GM18858 (cell line): ENCODE measurements at regions not wholly inside any gene's neighbourhood (a gene's known extent, or its start where the extent isn't known, plus 50 kb on each side); places are given as distances from the start of the nearest gene placed in this dataset.
A peak's percentile ranks its signal among the peaks of the same experiment; 100 is the strongest.
"Not testable (repeated sequence)": the region's sequence is repeated elsewhere in the genome, so short reads cannot be mapped to it uniquely, and the experiment has no call there.

Source experiments
- ATAC-seq: cut with Tn5 transposase; IDR thresholded peaks from one replicate; pipeline ENCODE4 v1.9.1; 2021; ENCODE audit not compliant: unreplicated experiment

DNA sequence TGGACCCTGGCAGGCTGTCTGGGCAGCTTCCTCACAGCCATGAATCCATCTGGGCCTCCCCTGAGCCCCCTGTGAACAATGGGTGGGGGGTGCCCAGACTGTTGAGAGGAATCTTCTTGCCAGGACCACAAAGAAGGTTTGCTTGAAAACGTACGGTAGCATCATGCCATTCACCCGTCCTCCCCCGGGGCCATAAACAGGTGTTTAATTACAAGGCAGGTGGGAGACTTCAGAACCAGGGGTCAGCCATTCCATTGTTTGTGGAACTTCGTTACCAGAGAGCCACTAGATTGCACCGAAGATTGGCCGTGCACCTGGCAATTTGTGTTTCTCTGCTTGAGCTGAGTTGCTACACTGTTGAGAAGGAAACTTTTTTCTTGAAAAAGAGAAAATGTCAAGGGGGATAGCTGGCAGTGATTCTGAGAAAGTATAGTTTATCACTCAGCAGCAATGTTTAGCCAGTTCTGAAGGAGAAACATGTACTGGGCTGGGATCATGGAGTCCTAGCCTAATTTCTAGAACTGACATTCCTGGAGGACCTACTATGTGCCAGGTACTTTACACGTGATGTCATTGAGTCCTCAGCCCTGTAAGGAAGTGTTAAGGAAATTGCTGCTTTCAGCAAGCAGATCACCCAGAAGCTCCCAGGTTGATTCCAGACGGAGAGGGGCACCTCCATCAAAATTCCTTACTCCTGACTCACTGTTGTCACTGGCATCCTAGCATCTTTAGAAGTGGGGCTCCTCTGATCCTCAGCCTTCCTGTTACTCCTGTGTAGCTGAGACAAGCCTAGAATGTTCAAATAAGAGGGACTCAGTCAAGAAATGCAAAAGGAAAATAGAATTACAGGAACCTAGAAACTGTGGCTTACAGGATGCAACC is 103.8 kb upstream of the UBE2E1 start:
- ATAC-seq: no peak

DNA sequence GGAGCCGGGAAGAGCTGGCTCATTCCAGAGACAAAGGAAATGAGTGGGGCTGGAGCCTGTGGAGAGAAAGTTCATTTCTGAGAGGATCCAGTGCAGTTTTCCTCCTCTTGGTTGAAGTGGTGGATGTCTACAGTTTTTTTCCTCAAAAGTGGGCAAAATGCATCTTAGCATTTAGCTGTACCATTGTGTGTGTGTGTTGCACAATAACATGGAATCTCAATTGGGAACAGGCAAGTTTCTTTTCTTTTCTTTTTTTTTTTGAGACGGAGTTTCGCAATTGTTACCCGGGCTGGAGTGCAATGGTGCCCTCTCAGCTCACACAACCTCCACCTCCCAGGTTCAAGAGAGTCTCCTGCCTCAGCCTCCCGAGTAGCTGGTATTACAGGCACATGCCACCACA is 101.5 kb upstream of the UBE2E1 start:
- ATAC-seq: no peak

DNA sequence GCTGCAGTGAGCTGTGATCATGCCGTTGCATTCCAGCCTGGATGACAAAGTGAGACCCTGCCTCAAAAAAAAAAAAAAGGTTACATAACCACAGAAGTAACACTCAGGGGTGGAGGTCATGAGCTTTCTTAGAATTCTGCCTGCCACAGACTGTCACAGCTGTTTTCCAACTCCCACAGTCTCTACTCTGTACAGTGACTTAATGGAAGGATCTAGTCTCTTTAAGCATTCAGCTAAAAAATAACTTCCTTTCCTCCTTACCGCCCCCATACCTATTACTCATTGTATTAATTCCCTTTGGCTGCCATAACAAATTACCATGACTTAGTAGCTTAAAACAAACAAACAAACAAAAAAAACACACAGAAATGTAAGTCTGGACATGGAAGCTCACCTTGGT is 99.6 kb upstream of the UBE2E1 start:
- ATAC-seq: no peak

DNA sequence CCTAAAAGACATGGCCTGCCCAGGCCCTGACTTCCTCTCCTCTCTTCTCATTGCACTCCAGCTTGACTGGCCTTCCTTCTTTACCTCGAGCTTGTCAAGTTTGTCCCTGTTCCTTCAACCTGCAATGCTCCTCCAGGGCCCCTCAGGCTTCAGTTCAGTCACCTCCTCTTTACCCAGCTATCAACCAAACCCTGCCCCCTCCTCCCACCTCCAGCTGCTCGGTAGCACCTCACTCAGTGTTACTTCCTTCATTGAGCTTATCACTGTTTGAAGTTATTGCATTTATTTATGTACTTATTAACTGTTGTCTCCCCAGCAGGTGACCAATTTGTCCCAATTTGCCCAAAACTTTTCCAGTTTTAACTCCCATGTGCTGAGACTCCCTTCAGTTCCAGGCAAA is 95.8 kb upstream of the UBE2E1 start:
- no peak for ATAC-seq

DNA sequence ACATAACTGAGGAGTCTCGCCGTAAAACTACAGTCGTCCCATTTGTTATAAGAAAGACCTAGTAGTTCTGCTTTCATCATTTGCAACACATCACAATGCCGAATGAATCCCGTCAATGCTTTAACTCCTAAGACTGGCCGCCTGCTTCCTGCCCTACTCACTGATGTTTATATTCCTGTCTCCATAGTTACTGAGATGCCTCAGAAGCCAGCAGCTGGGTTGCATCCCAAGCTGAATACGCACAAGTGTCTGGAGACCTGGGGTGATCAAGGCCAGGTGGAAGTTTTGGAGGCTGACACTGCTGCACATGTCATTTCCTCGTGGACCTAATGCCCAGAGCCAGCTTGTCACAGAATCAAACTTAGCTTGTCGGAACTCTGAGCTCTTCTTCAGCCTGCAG is 95.2 kb upstream of the UBE2E1 start:
- ATAC-seq: no peak

DNA sequence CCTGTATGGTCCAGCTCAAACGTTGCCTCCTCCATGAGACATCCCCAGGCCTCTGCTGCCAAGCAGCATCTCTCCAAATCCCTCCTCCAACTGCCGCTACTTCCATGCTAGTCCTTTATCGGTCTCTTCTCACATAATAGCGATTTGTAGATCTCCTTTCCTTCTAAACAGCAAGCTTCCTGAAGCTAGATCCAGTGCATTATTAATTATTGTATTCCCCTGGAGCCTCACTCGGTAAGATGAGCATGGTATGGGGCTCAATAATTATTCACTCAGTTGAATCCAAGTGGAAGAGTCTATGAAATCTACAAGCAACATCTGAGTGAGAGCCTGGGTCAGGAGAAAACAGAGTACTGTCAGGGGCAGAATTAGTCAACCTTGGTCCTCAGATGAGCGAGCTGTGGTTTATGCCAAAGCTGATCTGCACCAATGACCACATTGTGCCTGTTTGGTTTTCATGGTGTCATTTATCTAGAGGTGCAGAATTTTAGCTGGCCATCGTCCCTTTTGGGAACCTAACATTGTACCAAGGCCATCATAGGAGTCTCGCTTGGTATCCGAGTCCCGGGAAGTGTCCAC is 93.8 kb upstream of the UBE2E1 start:
- ATAC-seq: peak; percentile 93

DNA sequence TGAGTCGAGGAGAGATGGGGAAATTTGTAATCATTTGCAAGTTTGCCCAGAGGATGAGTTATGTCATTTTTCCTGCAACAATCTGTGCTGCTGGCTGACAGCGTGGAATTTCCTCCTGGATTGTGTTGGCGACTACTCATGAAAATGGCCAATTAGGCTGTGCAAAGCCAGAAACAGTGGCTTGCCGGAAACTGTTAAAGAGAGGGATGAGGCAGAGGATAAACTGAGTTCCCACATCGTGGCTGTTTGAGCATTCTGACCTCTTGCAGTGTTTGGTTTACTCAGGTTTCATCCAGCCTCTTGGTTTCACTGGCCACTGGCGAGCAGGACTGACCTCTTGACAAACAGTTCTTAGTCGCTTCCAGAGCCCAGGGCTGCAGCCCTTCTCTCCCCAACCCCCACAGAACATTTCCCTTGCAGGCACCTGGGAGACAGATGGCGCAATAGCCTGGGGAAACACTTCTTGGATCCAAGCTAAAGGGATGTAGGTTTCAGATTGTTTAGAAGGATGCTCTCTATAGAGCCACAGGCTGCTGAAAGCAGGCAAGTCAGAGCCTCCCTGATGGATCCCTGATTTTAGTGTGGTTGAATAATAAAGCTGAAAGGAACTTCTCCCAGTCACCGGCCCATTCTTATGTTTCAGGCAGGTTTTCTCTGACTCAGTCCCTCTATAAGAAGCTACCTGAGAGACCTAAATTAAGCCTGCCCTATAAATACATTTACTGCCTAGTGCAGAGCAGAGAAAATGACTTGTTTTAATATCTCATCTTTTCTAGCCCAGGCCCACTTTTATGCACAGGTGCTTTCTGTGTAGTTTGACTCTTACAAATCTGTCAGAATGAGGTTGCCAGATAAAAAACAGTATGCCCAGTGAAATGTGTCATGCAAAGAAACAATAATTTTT is 92.8 kb upstream of the UBE2E1 start:
- ATAC-seq: no peak

DNA sequence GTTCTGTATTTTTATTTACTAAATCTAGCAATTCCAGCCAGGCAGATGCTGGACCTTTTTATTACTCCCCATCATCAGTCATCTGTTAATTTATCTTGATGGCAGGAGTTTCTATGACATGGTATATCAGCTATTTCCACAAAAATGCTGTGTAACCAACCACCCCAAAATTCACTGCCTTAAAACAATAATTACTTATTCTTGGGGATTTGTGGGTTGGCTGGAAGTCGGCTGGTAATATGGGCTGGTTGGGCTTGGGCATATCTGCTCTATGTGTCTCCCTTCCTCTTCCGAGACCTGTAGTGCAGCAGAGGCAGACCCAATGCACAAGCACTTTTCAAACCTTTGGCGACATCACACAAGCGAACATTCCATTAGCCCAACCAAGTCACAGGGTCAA is 92.1 kb upstream of the UBE2E1 start:
- no peak for ATAC-seq

DNA sequence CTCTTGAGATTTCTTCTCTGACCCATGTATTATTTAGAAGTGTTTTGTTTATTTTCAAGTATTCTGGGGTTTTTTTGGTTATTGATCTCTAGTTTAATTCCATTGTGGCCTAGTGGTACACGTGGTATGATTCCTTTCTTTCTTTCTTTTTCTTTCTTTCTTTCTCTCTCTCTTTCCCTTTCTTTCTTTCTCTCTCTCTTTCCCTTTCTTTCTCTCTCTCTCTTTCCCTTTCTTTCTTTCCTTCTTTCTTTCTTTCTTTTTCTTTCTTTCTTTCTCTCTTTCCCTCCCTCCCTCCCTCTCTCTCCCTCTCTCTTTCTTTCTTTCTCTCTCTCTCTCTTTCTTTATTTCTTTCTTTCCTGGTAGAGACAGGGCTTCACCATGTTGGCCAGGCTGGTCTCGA is 85.7 kb upstream of the UBE2E1 start:
- ATAC-seq: no peak

DNA sequence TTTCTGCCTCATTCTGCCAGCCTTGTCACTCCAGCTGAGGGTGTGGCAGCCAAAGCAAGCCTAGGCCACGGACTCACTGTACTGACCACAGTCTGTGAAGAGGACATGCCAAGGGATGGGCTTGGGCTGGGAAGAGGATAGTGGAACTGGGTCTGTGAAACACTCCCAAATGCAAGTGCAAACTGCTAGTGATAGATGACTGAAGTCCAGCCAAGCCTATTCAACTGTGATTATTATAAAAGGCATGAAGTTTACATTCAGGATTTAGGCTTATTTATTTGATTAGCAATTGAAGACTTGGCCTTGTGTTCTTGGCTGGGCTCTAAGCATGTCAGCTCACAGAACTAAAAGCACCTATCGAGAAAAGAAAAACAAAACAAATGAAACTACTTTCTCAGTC is 84.9 kb upstream of the UBE2E1 start:
- ATAC-seq: no peak

DNA sequence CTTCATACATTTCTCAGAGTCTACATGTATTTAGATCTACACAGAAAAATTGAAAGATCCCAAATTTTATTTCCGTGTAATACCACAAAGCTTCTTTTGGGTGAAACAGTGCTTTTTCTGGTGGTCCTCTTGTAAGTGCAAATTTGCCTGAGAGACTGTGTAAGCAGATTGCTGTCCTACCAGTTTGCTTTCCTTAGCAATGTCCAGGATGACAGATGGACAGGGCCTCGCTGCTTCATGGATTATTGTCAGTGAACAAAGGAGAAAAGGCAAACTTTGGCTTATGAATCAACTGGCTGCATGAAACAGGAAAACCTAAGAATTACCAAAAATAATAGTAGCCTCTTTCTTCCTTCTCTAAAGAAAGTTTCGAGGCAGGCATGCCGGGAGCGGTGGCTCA is 82.6 kb upstream of the UBE2E1 start:
- ATAC-seq: no peak

DNA sequence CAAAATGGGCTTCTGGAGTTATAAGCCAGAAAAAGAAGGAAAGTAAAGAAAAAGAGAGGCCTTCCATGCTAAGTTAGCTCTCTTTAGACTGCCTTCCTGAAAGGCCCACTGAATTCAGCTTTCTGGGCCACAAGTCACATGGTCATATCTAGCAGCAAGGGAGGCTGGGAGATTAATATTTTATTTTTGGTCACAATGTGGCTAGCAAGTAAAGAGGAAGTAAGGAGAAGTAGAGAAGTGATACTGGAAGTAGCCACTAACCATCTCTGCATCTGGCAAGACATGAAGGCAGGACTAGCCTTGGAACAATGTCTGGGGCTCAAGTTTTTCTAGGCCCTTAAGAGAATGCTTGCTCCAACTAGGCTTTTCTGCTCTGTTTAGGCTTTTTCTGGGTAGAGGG is 81.8 kb upstream of the UBE2E1 start:
- no peak for ATAC-seq

DNA sequence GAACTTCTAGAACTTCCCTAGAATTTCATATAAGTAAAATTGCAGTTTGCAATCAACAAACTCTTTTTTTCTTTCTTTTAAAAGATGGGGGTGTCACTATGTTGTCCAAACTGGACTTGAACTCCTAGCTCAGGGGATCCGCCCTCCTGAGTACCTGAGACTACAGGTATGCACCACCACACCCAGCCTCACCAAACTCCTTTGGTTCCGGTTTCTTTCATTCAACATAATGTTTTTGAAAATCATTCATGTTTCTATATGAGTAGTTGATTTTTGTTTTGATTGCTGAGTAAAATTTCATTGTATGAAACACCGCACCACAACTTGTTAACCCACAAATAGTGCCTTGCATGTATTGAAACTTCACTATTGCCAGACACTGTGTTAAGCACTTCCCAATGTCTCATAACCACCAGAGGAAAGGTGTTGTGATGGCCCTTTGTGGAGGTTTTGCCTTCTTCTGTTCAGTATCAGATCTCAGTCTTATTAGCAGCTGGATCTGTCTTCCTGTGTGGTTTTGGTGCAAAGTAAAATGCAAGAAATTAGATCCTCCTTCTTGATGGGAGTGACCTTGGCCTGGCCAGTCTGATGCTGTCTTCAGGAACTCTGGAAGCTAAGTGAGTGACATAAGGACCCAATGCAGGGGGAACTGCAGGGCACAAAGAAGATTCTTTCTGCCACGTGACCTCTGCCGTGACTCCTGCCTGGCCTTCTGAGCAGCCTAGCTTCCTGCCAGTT is 78.8 kb upstream of the UBE2E1 start:
- ATAC-seq: peak; percentile 87

DNA sequence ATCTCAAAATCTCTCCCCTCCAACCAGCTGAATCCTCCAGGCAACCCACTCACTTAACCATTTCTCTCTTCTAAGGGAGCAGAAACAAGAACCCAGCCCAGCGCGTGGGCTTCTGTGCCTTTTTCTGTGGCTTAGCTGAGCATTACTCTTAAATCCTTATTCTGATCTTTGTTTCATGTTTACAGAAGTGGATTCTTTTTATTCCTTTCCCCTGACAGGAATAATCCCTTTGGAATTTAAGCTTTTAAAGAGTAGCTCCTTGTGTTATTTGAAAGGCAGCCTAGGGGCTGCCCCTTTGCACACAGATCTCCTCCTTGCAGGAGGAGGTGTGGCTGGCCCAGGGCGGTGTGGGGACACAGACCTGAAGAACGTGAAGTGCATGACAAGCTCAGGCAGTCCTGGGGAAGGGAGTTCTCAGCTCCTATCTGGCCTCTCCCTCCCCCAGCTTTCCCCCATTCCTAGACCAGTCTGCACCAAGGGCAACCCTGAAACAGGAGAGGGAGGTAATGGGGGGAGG is 77.1 kb upstream of the UBE2E1 start:
- ATAC-seq: no peak

DNA sequence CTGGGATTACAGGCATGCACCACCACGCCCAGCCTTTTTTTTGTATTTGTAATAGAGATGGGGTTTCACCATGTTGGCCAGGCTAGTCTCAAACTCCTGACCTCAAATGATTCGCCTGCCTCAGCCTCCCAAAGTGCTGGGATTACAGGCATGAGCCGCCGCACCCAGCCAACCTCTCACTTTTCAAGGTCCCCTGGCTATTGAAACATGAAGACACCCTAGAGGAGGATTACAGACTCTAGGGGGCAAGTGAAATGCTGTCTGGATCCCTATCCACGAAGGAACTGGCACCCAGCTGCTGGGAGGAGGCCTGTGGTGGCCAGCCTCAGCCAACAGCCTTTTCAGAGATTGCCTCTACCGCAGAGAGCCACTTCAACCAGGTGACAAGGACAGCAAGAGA is 76.4 kb upstream of the UBE2E1 start:
- not testable (repeated sequence) for ATAC-seq

DNA sequence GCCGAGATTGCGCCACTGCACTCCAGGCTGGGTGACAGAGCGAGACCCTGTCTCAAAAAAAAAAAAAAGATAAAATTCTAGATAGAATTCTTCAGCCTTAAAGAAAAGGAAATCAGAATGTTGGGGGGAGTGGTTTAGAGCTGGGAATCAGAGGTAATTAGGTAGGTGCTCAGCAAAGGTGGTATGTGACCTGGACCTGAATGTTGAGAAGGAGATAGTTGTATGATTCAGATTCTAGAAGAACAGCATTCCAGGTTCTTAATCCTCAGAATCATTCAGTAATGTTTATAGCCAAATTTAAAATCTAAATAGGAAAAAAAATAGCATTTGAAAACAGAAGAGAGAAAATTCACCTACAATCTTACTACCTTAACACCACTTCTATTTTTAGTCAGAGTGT is 71.3 kb upstream of the UBE2E1 start:
- no peak for ATAC-seq

DNA sequence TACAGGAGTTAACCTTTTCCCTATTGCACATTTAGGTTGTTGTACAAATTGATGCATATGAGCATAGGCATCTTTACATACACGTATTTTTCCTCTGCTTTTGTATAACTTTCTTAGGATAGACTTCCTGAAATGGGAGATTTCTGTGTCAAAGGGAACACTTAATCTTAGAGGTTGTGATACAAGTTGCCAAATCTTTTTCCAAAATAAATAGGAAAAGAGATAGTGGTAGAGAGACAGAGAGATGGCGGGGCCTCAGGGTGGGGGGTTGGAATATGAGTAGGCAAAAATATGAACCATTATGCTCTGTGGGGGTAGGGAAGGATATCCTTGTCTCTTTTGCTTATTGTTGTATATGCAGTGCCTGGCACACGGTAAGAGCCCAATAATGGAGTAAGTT is 70.7 kb upstream of the UBE2E1 start:
- ATAC-seq: no peak

DNA sequence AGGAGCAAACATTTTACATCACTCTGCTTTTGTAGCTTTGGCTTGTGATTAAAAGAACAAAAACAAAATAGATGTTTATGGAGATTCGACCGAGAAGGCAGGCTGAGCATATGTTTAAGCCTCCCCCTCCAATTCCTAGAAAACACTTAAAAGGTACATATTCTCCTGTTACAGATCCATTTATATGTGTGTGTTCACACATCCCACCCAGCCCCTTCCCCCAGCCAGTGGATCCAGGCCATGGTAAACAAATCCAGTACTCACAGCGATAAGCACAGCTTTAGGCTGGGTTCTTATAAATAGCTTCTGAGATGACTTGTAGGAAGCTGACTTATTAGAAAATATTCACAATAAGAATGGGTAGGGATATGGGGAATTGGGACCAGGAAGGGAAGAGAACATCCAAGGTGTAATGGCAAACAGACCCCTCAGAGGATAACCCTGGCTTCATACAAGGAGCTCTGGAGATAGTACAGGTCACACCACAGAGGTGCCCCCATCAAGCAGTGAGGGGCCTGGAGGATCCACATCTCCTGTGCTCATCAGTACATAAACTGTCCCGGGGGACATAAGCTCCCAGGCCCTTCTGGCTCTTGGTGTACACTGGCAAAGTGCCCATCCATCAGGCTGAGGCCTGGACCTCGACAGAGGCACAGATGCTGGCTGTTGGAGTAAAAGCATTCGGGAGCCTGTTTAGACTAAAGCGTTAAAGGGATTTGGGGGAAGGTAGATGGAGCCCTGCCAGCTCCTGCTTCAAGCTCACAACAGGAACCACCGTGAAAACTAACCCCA is 70.0 kb upstream of the UBE2E1 start:
- no peak for ATAC-seq

DNA sequence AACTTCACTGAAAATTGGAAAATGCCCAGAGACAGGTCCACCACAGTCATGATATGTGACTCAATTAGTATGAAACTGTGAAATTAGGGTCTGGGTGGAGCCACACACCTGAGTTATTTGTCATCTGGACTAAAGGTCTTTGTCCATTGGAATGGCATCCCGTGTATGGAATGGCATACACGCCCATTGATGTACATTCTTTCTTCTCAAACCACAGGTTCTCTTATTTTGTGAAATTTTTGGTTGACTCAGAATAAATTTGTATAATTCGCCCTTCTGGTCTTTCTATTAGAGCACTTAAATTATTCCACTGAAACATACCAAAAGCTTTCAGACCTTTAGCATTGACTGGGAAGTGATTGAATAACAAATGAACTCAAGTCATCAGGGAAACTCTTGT is 66.8 kb upstream of the UBE2E1 start:
- no peak for ATAC-seq

DNA sequence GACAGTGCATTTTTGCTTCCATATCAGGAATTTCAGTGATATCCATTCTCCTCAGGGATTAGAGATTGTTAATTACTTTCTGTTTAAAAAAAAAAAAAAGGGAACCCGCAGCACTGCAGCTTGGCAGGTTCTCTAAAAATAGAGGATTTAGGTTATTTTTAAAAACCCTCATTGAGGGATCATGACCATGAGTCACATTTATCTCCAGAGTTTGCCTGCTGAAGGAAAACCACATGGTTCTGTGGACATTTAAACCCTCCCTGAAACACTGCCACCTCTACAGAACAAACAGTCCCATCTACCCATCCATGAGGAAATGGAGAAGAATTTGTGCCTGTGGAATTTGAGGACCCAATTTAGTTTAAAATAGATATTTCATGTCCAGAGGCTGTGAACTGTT is 66.2 kb upstream of the UBE2E1 start:
- ATAC-seq: no peak
